GM23248 (cell line): ENCODE measurements at regions not wholly inside any gene's neighbourhood (a gene's known extent, or its start where the extent isn't known, plus 50 kb on each side); places are given as distances from the start of the nearest gene placed in this dataset. TPM values are rescaled to one million over a fixed set of nuclear protein-coding genes. Genes with fewer than 3 reads are reported as not detected.

ENCODE experiments used
- DNase-seq: peaks from one replicate; pipeline ENCODE4 v3.0.0-alpha.2; 2015
- H2AFZ ChIP-seq: fragments of 200-600 bp; sonication (generic); 2 replicates; pipeline ENCODE4 v1.6.1; 2016; ENCODE audit warnings: antibody characterized with exemption
- H3F3A ChIP-seq: fragments of 200-600 bp; sonication (generic); 2 replicates; pipeline ENCODE4 v1.6.1; 2016; ENCODE audit warnings: mild to moderate bottlenecking, antibody characterized with exemption, mixed run types; ENCODE audit not compliant: insufficient read depth
- H3K27ac ChIP-seq: fragments of 200-600 bp; sonication (generic); 2 replicates; pipeline ENCODE4 v1.5.1; 2016; ENCODE audit warnings: mild to moderate bottlenecking
- H3K27me3 ChIP-seq: fragments of 200-600 bp; sonication (generic); replicated peaks from 2 replicates; pipeline ENCODE4 v1.6.1; 2016; ENCODE audit warnings: mild to moderate bottlenecking; ENCODE audit not compliant: insufficient read depth
- H3K36me3 ChIP-seq: fragments of 200-600 bp; sonication (generic); 2 replicates; pipeline ENCODE4 v1.6.1; 2016; ENCODE audit warnings: low read depth, mild to moderate bottlenecking
- H3K4me1 ChIP-seq: fragments of 200-600 bp; sonication (generic); 2 replicates; pipeline ENCODE4 v1.6.1; 2016; ENCODE audit warnings: mild to moderate bottlenecking; ENCODE audit not compliant: insufficient read depth
- H3K4me2 ChIP-seq: fragments of 200-600 bp; sonication (generic); one replicate; pipeline ENCODE4 v1.6.1; 2016; ENCODE audit warnings: mild to moderate bottlenecking; ENCODE audit not compliant: unreplicated experiment
- H3K4me3 ChIP-seq: fragments of 200-600 bp; sonication (generic); 2 replicates; pipeline ENCODE4 v1.5.1; 2016; ENCODE audit warnings: mild to moderate bottlenecking
- H3K79me2 ChIP-seq: fragments of 200-600 bp; sonication (generic); 2 replicates; pipeline ENCODE4 v1.6.1; 2016; ENCODE audit warnings: mild to moderate bottlenecking; ENCODE audit not compliant: insufficient read depth
- H3K9ac ChIP-seq: fragments of 200-600 bp; sonication (generic); 2 replicates; pipeline ENCODE4 v1.6.1; 2016; ENCODE audit warnings: mild to moderate bottlenecking
- H3K9me2 ChIP-seq: fragments of 200-600 bp; sonication (generic); 2 replicates; pipeline ENCODE4 v1.6.1; 2016; ENCODE audit warnings: mixed run types, mild to moderate bottlenecking, moderate library complexity; ENCODE audit not compliant: insufficient read depth
- H3K9me3 ChIP-seq: fragments of 200-600 bp; sonication (generic); one replicate; pipeline ENCODE4 v1.6.1; 2017; ENCODE audit warnings: low read depth
- H4K20me1 ChIP-seq: fragments of 200-600 bp; sonication (generic); 2 replicates; pipeline ENCODE4 v1.6.0; 2016; ENCODE audit not compliant: insufficient read depth
- EZH2 ChIP-seq: fragments of 200-600 bp; sonication (generic); IDR thresholded peaks from 2 replicates; pipeline ENCODE4 v1.6.1; 2018; ENCODE audit warnings: antibody characterized with exemption, mild to moderate bottlenecking; ENCODE audit not compliant: insufficient read depth, poor library complexity, severe bottlenecking
- EZH2phosphoT487 ChIP-seq: fragments of 200-600 bp; sonication (generic); IDR thresholded peaks from 2 replicates; pipeline ENCODE4 v1.6.1; 2018; ENCODE audit warnings: antibody characterized with exemption, moderate library complexity, mild to moderate bottlenecking, low read depth; ENCODE audit not compliant: insufficient read depth
- WGBS, 2 experiments: methylation state at CpG; one replicate each; pipeline ENCODE4 v1.1.6; 2015 to 2017; ENCODE audit warnings: low lambda C conversion rate in 2 of 2, low coverage in 1 of 2; ENCODE audit errors: missing lambda C conversion rate in 2 of 2; 5-methylcytosine and 5-hydroxymethylcytosine counted together
- in situ Hi-C: fragments of 300-500 bp; cut with MboI; formaldehyde crosslinking; loops from 2 replicates; pipeline ENCODE4 v1.15.0; 2020
- small RNA-seq: library from RNA; depleted of rRNA; stranded (forward); fragments of <200 nt; gene quantifications from one replicate; pipeline ENCODE3, GENCODE V24; 2014; ENCODE audit warnings: low read depth, low replicate concordance

DNA sequence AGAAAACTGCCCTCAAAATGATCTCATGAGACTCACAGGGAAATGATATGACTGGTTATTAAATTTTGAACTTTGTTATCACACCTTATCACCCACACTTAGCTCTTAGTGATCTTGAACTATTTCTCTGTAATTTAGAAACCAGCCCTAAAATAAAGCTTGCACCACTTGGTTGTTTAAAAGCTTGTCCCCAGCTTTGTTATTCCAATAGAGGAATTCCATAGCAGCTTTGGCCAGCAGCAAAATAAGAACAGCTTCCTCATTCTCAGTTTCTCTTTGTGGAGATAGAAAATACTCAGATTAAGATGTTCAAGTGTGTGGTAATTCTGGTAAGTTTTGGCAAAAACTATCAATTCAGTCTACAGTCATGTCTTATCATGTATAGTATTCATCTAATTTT is 54.4 kb upstream of the CCDC68 start:
- no peaks in the 10 kb centered on the region for H3K9me2 ChIP-seq
- no peaks in the 10 kb centered on the region for H4K20me1 ChIP-seq
- H3F3A ChIP-seq, result no peaks in the 10 kb centered on the region
- no peaks in the 10 kb centered on the region for H3K27me3 ChIP-seq
- no peaks in the 10 kb centered on the region for H3K9me3 ChIP-seq
- no peak overlapping the region for H3K9ac ChIP-seq
- H3K4me3 ChIP-seq, result no peak overlapping the region
- no peak overlapping the region for H2AFZ ChIP-seq
- TF ChIP-seq EZH2phosphoT487 (no peak), EZH2 (no peak)
- no peak for DNase-seq
- H3K36me3 ChIP-seq, result no peaks in the 10 kb centered on the region
- H3K27ac ChIP-seq, result no peak overlapping the region
- no peaks in the 10 kb centered on the region for H3K79me2 ChIP-seq
- H3K4me2 ChIP-seq, result no peak overlapping the region
- H3K4me1 ChIP-seq, result 0 out of 2 replicates have a peak, but pooled peaks cover 2% of the 10 kb centered on the region
- in situ Hi-C loops, result no loop called here

DNA sequence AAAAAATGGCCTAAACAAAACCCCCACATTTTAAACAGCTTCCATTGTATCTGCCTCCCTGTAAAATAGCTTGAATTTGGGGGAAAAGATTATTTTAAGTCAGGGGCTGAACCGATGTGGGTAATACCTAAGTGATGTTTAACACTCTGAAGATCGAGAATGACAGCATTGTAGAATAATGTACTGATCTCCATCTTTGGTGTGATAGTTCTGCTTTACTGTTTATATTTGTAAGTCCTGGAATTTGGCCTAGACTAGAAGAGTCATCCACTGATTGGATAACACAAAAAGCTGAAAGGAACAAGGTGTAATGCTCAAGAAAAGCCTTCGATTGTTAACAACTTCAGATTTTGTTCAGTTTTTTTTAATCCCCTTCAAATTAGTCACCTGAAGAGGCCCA is 53.8 kb upstream of the CCDC68 start:
- Histone ChIP-seq H3K79me2 (no peaks in the 10 kb centered on the region), H3K9ac (no peak overlapping the region), H3F3A (no peaks in the 10 kb centered on the region), H3K27ac (no peak overlapping the region), H3K4me1 (no peaks in the 10 kb centered on the region), H3K36me3 (no peaks in the 10 kb centered on the region), H4K20me1 (no peaks in the 10 kb centered on the region), H3K27me3 (no peaks in the 10 kb centered on the region), H3K4me3 (no peak overlapping the region), H3K9me2 (no peaks in the 10 kb centered on the region), H3K9me3 (no peaks in the 10 kb centered on the region), H3K4me2 (no peak overlapping the region), H2AFZ (no peak overlapping the region)
- in situ Hi-C loops, result no loop called here
- 91 to 93% methylated on average over 3 of the region's 3 CpGs for WGBS, 2 experiments
- DNase-seq, result no peak
- TF ChIP-seq EZH2 (no peak), EZH2phosphoT487 (no peak)

DNA sequence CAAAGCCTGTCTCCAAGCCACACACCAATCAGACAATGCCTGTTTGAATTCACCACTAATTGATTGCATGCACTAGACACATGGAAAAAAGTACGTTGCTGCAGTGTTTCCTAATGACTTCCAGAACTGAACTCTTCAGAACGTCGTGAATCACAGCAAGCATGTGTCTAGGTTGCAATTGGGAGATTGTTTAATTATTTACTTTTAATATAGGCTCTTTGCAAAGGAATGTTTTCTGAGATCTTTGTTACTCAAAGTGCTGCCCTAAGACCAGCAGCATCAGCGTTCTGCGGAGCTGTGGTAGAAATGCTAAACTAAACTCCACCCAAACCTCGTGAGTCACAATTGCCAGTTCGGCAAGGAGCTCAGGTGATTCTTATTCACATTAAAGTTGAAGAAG is 52.7 kb upstream of the CCDC68 start:
- Histone ChIP-seq H3K9ac (no peak overlapping the region), H3K36me3 (no peaks in the 10 kb centered on the region), H3K9me2 (no peaks in the 10 kb centered on the region), H3K4me1 (no peaks in the 10 kb centered on the region), H3K27me3 (0 out of 2 replicates have a peak, but pooled peaks cover 5% of the 10 kb centered on the region), H3F3A (no peaks in the 10 kb centered on the region), H3K4me2 (no peak overlapping the region), H3K27ac (no peak overlapping the region), H3K9me3 (no peaks in the 10 kb centered on the region), H3K79me2 (no peaks in the 10 kb centered on the region), H4K20me1 (no peaks in the 10 kb centered on the region), H2AFZ (no peak overlapping the region), H3K4me3 (no peak overlapping the region)
- TF ChIP-seq EZH2phosphoT487 (no peak), EZH2 (no peak)
- in situ Hi-C loops, result no loop called here
- peak; percentile 34 for DNase-seq
- 22 to 23% methylated on average over 7 of the region's 7 CpGs for WGBS, 2 experiments

Small RNAs in the stretch of these regions (small RNA-seq; reads per million reads assigned to genes)
- gene RNA5SP459, result not detected
